ENCODE measurements at regions not wholly inside any gene's neighbourhood (a gene's known extent, or its start where the extent isn't known, plus 50 kb on each side); places are given as distances from the start of the nearest gene placed in this dataset.

GRCh38 chrX:67207912-67208311 is 335.9 kb upstream of the AR start:
- TF ChIP-seq CTCF (IDR thresholded peaks at IDR 0.05) (no peak), POLR2A (IDR thresholded peaks at IDR 0.05) (no peak)
